ENCODE measurements at regions not wholly inside any gene's neighbourhood (a gene's known extent, or its start where the extent isn't known, plus 50 kb on each side); places are given as distances from the start of the nearest gene placed in this dataset.

DNA sequence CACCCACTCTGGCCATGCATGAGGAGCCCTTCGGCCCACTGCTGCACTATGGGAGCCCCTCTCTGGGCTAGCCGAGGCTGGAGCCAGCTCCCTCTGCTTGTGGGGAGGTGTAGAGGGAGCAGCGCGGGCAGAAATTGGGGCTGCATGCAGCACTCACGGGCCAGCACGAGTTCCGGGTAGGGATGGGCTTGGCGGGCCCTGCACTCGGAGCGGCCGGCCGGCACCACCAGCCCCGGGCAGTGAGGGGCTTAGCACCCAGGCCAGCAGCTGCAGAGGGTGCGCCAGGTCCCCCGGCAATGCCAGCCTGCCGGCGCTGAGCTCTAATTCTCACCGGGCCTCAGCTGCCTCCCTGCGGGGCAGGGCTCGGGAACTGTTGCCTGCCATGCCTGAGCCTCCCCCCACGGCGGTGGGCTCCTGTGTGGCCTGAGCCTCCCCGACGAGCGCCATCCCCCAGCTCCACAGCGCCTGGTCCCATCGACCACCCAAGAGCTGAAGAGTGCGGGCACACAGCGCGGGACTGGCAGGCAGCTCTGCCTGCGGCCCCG, 209.0 kb downstream of the LTN1 start:
- Histone ChIP-seq H3K4me1 (no peaks in the 10 kb centered on the region), H3K27me3 (no peaks in the 10 kb centered on the region), H3K27ac (no peak overlapping the region), H3K36me3 (no peaks in the 10 kb centered on the region), H3K9me3 (peaks cover 0 to 9% of the 10 kb centered on the region in 2 donors), H3K4me3 (no peak overlapping the region)
- TF ChIP-seq, protein P1, sequence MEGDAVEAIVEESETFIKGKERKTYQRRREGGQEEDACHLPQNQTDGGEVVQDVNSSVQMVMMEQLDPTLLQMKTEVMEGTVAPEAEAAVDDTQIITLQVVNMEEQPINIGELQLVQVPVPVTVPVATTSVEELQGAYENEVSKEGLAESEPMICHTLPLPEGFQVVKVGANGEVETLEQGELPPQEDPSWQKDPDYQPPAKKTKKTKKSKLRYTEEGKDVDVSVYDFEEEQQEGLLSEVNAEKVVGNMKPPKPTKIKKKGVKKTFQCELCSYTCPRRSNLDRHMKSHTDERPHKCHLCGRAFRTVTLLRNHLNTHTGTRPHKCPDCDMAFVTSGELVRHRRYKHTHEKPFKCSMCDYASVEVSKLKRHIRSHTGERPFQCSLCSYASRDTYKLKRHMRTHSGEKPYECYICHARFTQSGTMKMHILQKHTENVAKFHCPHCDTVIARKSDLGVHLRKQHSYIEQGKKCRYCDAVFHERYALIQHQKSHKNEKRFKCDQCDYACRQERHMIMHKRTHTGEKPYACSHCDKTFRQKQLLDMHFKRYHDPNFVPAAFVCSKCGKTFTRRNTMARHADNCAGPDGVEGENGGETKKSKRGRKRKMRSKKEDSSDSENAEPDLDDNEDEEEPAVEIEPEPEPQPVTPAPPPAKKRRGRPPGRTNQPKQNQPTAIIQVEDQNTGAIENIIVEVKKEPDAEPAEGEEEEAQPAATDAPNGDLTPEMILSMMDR (IDR thresholded peaks at IDR 0.05): no peak
- no peak for DNase-seq (ENCODE audit: low spot score)

DNA sequence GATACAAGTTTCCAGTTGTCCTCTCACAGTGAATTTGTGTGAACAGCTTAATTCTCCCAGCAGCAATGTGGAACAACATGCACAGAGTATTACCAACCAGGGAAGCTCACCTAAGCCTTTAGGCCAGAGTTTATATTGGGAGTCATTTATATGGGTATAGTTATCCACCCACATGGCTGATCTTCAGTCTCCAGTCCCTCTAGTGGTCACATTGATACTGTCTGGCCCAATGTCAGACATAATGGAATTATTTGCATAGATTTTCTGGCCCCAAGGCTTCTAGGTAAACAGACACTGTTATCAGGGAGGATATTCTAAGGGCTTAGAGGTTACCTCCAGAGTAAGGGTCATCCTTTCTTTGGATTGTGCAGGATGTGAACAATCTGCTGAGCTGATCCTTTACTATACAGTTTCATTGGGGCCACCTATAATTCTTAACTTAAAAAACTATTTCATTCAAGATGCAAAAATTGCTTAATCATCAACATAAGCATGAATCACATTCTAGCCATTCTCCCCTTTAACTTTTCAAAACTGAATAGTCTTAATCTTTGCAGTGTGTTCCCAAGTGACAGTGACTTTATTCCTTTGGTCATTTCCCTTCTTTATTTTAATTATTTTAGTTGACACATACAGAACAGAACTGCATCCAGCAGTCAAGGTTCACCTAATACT, 210.9 kb downstream of the LTN1 start:
- no peaks in the 10 kb centered on the region for H3K36me3 ChIP-seq
- no peaks in the 10 kb centered on the region for H3K27me3 ChIP-seq
- H3K9me3 ChIP-seq: peaks cover 0 to 9% of the 10 kb centered on the region in 2 donors
- no peak for DNase-seq (ENCODE audit: low spot score)
- TF ChIP-seq, protein P1 (IDR thresholded peaks at IDR 0.05): peak in 1 of 2 donors; percentile 50
- H3K27ac ChIP-seq: no peak overlapping the region
- H3K4me1 ChIP-seq: no peaks in the 10 kb centered on the region
- no peak overlapping the region for H3K4me3 ChIP-seq

DNA sequence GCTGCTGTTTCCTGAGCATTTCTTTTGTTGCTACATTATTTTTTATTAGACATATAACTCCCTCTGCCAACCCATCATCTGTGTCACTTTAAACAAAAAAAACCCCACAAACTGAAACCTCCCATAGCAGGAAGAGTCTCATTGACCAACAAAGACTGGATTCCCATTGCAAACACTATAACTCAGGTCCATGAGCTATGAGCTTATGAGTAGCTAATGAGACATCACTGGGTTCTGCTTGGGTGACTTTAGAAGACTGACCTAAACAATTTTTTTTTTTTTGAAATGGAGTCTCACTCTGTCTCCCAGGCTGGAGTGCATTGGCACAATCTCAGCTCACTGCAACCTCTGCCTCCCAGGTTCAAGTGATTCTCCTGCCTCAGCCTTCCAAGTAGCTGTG, 212.8 kb downstream of the LTN1 start:
- TF ChIP-seq, protein P1 (IDR thresholded peaks at IDR 0.05): no peak

DNA sequence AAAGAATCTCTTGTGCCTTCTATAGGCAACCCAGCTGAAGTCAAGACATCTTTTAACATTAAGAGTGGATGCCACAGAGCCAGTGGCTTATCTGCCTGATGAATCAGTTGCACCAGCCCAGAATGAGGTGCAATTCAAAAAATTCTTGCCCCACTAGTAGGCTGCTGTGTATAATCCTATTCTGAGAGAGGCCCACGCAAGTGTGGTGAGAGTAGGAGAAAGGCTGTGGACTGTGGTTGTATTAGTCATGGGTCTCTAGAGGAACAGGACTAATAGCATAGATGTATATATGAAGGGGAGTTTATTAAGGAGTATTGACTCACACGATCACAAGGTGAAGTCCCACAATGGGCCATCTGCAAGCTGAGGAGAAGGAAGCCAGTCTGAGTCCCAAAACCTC, 216.4 kb downstream of the LTN1 start:
- H3K36me3 ChIP-seq: no peaks in the 10 kb centered on the region
- no peaks in the 10 kb centered on the region for H3K9me3 ChIP-seq
- H3K27ac ChIP-seq: no peak overlapping the region
- no peak overlapping the region for H3K4me3 ChIP-seq
- H3K27me3 ChIP-seq: no peaks in the 10 kb centered on the region
- TF ChIP-seq, protein P1 (IDR thresholded peaks at IDR 0.05): no peak
- DNase-seq (ENCODE audit: low spot score): no peak
- H3K4me1 ChIP-seq: peaks cover 0 to 11% of the 10 kb centered on the region in 2 donors

More for the DNA sequence above, 212.8 kb downstream of the LTN1 start:
- Histone ChIP-seq H3K36me3 (no peaks in the 10 kb centered on the region), H3K4me3 (no peak overlapping the region), H3K27me3 (no peaks in the 10 kb centered on the region), H3K27ac (no peak overlapping the region), H3K9me3 (no peaks in the 10 kb centered on the region), H3K4me1 (no peaks in the 10 kb centered on the region)
- DNase-seq (ENCODE audit: low spot score): no peak

DNA sequence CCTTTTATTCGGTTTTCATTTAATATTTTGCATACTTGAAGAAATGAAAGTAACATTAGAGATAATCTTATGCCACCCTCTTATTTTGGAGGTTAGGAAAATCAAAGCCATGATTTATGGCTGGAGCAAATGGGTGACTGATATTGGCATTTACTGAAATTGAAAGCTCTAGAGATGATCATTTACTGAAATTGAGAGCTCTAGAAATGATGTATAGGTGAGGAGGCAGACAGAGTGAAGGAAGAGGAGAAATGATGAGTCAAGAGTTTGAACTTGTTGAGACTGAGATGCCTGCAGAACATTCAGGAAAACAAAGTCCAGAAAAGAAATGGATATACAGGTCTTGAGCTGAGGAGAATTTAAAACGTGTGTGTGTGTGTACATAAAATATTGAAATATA, 217.6 kb downstream of the LTN1 start:
- no peaks in the 10 kb centered on the region for H3K27me3 ChIP-seq
- H3K36me3 ChIP-seq: no peaks in the 10 kb centered on the region
- no peak overlapping the region for H3K4me3 ChIP-seq
- H3K9me3 ChIP-seq: no peaks in the 10 kb centered on the region
- TF ChIP-seq, protein P1 (IDR thresholded peaks at IDR 0.05): no peak
- H3K4me1 ChIP-seq: peaks cover 0 to 16% of the 10 kb centered on the region in 2 donors
- no peak for DNase-seq (ENCODE audit: low spot score)
- no peak overlapping the region for H3K27ac ChIP-seq
